Smooth muscle cell (in vitro differentiated cells): ENCODE measurements at regions not wholly inside any gene's neighbourhood (a gene's known extent, or its start where the extent isn't known, plus 50 kb on each side); places are given as distances from the start of the nearest gene placed in this dataset.

Experiments
- DNase-seq: peaks from one replicate; lab custom pipeline; 2025; ENCODE audit not compliant: unreplicated experiment; lab: John Stamatoyannopoulos, UW
- H2AFZ ChIP-seq: fragments of 200-600 bp; sonication (generic); 2 replicates; pipeline ENCODE4 v1.6.0; 2016; ENCODE audit warnings: antibody characterized with exemption, low read depth, mild to moderate bottlenecking
- H3F3A ChIP-seq: fragments of 200-600 bp; sonication (generic); 2 replicates; pipeline ENCODE4 v1.6.0; 2017; ENCODE audit warnings: antibody characterized with exemption, low read depth
- H3K27ac ChIP-seq: fragments of 200-600 bp; sonication (generic); 2 replicates; pipeline ENCODE4 v1.5.1; 2016; ENCODE audit warnings: low read depth, mild to moderate bottlenecking
- H3K27me3 ChIP-seq: fragments of 200-600 bp; sonication (generic); 2 replicates; pipeline ENCODE4 v1.6.1; 2016; ENCODE audit warnings: low read depth, mild to moderate bottlenecking
- H3K36me3 ChIP-seq: fragments of 200-600 bp; sonication (generic); 2 replicates; pipeline ENCODE4 v1.5.1; 2016; ENCODE audit warnings: low read depth
- H3K4me1 ChIP-seq: fragments of 200-600 bp; sonication (generic); 2 replicates; pipeline ENCODE4 v1.5.1; 2016; ENCODE audit warnings: low read depth
- H3K4me2 ChIP-seq: fragments of 200-600 bp; sonication (generic); 2 replicates; pipeline ENCODE4 v1.6.0; 2016; ENCODE audit warnings: mild to moderate bottlenecking
- H3K4me3 ChIP-seq: fragments of 200-600 bp; sonication (generic); 2 replicates; pipeline ENCODE4 v1.5.1; 2016; ENCODE audit warnings: mild to moderate bottlenecking
- H3K79me2 ChIP-seq: fragments of 200-600 bp; sonication (generic); 2 replicates; pipeline ENCODE4 v1.6.0; 2016; ENCODE audit warnings: low read depth, mild to moderate bottlenecking
- H3K9ac ChIP-seq: fragments of 200-600 bp; sonication (generic); 2 replicates; pipeline ENCODE4 v1.6.0; 2016; ENCODE audit warnings: low read depth
- H3K9me3 ChIP-seq: fragments of 200-600 bp; sonication (generic); replicated peaks from 2 replicates; pipeline ENCODE4 v1.5.1; 2016; ENCODE audit warnings: low read depth
- H4K20me1 ChIP-seq: fragments of 200-600 bp; sonication (generic); 2 replicates; pipeline ENCODE4 v1.6.0; 2016; ENCODE audit warnings: low read depth
- WGBS: methylation state at CpG from one replicate; pipeline ENCODE4 v1.1.7; 2016; ENCODE audit warnings: low lambda C conversion rate; 5-methylcytosine and 5-hydroxymethylcytosine counted together
- TF ChIP-seq, protein P1 (sequence below): fragments of 200-600 bp; sonication (generic); IDR thresholded peaks from 2 replicates; pipeline ENCODE4 v1.5.1; 2017; ENCODE audit warnings: borderline replicate concordance, mild to moderate bottlenecking, antibody characterized with exemption; ENCODE audit not compliant: insufficient read depth, poor library complexity, severe bottlenecking

DNA sequence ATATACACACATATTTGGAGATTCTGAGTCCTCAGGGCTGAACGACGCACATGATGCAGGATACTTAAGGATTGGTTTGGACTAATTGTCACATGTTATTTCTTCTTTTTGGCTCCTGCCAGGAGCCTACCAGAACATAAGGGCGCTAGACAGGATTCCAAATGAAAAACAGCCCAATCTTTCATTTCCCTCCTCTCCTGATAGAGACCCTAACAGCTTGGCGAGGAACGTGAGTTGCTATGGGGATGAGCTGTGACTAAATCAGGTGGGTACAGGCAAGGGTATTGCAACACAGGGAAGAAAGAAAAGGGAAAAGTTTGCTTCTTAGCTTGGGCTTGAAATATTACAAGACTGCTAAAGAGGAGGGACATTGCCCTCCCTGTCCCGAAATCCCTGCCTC, 109.9 kb downstream of the AIPL1 start:
- DNase-seq = no peak
- Histone ChIP-seq H3K4me1 (no peaks in the 10 kb centered on the region), H3K79me2 (no peaks in the 10 kb centered on the region), H2AFZ (no peak overlapping the region), H3K27me3 (no peaks in the 10 kb centered on the region), H3K9me3 (no peaks in the 10 kb centered on the region), H4K20me1 (no peaks in the 10 kb centered on the region), H3K4me3 (no peak overlapping the region), H3F3A (no peaks in the 10 kb centered on the region), H3K27ac (no peak overlapping the region), H3K36me3 (no peaks in the 10 kb centered on the region), H3K4me2 (no peak overlapping the region), H3K9ac (no peak overlapping the region)
- TF ChIP-seq, protein P1, sequence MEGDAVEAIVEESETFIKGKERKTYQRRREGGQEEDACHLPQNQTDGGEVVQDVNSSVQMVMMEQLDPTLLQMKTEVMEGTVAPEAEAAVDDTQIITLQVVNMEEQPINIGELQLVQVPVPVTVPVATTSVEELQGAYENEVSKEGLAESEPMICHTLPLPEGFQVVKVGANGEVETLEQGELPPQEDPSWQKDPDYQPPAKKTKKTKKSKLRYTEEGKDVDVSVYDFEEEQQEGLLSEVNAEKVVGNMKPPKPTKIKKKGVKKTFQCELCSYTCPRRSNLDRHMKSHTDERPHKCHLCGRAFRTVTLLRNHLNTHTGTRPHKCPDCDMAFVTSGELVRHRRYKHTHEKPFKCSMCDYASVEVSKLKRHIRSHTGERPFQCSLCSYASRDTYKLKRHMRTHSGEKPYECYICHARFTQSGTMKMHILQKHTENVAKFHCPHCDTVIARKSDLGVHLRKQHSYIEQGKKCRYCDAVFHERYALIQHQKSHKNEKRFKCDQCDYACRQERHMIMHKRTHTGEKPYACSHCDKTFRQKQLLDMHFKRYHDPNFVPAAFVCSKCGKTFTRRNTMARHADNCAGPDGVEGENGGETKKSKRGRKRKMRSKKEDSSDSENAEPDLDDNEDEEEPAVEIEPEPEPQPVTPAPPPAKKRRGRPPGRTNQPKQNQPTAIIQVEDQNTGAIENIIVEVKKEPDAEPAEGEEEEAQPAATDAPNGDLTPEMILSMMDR = no peak
- WGBS = 84% methylated on average over 6 of the region's 6 CpGs

DNA sequence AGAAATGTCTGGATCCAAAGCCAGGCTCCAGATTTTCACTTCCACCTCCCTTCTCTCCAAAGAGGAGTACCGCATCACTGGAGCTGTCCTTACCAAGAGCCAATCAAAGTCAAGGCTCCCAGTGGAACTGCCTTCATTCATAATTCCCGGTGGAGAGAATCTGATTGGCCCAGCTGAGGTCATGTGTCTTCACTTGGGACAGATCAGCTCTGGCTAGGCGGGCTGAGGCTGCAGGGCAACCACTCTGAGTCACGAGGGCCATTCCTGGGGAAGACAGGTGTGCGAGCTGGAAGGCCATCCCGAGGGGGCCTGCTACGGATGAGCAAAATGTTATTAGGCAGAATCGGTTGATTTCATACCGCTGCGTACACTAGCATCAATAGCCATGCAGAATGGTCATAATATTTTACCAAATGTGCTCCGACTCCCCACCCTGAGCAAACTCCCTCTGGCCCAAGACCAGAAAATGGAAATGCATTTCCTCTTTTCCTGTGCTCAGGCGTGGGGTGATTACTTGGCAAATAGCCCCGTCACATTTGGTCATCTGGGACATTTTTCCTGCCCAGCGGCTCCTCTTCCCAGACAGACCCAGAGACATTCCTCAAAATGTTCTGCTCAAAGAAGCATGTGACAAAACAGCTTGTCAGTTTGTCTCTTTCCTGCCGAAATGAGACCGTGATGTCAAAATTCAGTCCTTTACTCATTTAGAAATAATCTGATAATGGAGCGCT, 111.1 kb downstream of the AIPL1 start:
- Histone ChIP-seq H3K9ac (no peak overlapping the region), H3K79me2 (no peaks in the 10 kb centered on the region), H3K36me3 (no peaks in the 10 kb centered on the region), H3K27me3 (no peaks in the 10 kb centered on the region), H3K9me3 (no peaks in the 10 kb centered on the region), H2AFZ (no peak overlapping the region), H4K20me1 (no peaks in the 10 kb centered on the region), H3K27ac (no peak overlapping the region), H3F3A (no peaks in the 10 kb centered on the region), H3K4me3 (no peak overlapping the region), H3K4me2 (no peak overlapping the region), H3K4me1 (no peaks in the 10 kb centered on the region)
- 88% methylated on average over 17 of the region's 17 CpGs for WGBS
- TF ChIP-seq, protein P1 = no peak
- DNase-seq = no peak

DNA sequence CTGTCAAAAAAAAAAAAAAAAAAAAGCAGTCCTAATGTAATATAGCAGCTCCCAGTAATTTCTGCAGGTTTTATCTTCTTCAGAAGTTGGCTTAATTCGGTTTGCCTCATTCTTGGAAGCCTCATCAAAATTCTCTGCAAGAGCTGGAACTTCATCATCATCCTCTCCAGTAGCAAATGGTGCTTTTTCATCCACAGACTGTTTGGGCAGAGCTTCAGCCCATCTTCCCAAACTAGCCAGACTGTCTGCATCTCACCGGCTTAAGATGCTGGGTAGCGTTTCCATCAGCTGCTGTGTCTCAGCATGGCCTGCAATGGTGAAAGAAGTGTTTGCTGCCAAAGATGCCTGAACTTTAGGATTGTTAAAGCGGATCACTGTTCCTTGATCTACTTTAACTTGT, 112.6 kb downstream of the AIPL1 start:
- Histone ChIP-seq H3K4me1 (no peaks in the 10 kb centered on the region), H3K27me3 (no peaks in the 10 kb centered on the region), H3K27ac (no peak overlapping the region), H2AFZ (no peak overlapping the region), H3K4me3 (no peak overlapping the region), H4K20me1 (no peaks in the 10 kb centered on the region), H3K79me2 (no peaks in the 10 kb centered on the region), H3K9me3 (no peaks in the 10 kb centered on the region), H3F3A (no peaks in the 10 kb centered on the region), H3K36me3 (no peaks in the 10 kb centered on the region), H3K4me2 (no peak overlapping the region), H3K9ac (no peak overlapping the region)
- 81% methylated on average over 4 of the region's 4 CpGs for WGBS
- no peak for DNase-seq
- TF ChIP-seq, protein P1 = no peak

DNA sequence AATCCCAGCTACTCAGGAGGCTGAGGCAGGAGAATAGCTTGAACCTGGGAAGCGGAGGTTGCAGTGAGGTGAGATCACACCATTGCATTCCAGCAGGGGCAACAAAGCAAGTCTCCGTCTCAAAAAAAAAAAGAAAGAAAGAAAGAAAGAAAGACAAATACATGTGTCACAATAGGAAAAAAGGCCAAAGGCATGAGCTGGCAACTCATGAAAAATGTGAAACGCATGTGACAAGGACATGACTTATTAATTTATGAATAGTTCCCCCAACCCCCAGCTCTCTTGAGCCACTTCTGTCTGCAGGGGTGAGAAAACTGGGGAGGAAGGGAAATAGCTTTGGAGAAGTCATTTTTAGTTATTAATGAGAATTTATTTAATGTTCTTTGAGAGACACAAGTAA, 120.6 kb downstream of the AIPL1 start:
- Histone ChIP-seq H3K9me3 (no peaks in the 10 kb centered on the region), H3K4me2 (no peak overlapping the region), H3K9ac (no peak overlapping the region), H3K27ac (no peak overlapping the region), H4K20me1 (no peaks in the 10 kb centered on the region), H3F3A (no peaks in the 10 kb centered on the region), H3K27me3 (no peaks in the 10 kb centered on the region), H3K79me2 (no peaks in the 10 kb centered on the region), H3K4me1 (no peaks in the 10 kb centered on the region), H2AFZ (no peak overlapping the region), H3K4me3 (no peak overlapping the region), H3K36me3 (no peaks in the 10 kb centered on the region)
- no peak for DNase-seq
- 83% methylated on average over 3 of the region's 3 CpGs for WGBS
- TF ChIP-seq, protein P1 = no peak
